Uterus (tissue), 2 donors: ENCODE measurements at regions not wholly inside any gene's neighbourhood (a gene's known extent, or its start where the extent isn't known, plus 50 kb on each side); places are given as distances from the start of the nearest gene placed in this dataset.

Source experiments
- POLR2A ChIP-seq, 2 donors: fragments of 450-650 bp; IDR thresholded peaks; one replicate each; pipeline ENCODE4 v1.6.1; 2016; ENCODE audit warnings: antibody characterized with exemption in 2 of 2, mild to moderate bottlenecking in 1 of 2, moderate library complexity in 1 of 2
- TF ChIP-seq, protein P1 (sequence below), 4 experiments: fragments of 200-600 bp in 2 of 4; fragments of 450-650 bp in 2 of 4; sonication (generic) in 2 of 4; IDR thresholded peaks; one replicate each; pipeline ENCODE4 v1.5.1; 2016 to 2019; ENCODE audit warnings: antibody characterized with exemption in 4 of 4, mild to moderate bottlenecking in 2 of 4, moderate library complexity in 1 of 4

DNA sequence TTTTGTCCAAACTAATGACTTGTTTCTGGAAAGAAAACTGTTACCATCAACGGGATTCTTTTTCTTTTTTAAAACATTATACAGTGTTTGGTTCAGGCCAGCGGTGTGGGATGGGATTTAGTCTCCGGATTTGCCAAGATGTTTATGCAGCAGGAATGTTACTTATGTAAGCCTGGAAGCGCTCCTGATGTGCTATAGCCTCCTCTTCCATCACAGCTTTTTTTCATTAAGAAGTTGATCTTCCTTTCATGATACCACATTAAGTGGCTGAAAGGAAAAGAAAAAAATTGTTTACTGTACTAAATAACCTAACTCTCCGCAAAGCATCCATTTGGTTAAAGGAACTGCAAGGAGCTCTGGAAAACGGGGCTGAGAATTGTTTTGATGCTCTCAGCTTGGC is 120.5 kb upstream of the ALDH1A3 start:
- TF ChIP-seq, protein P1, sequence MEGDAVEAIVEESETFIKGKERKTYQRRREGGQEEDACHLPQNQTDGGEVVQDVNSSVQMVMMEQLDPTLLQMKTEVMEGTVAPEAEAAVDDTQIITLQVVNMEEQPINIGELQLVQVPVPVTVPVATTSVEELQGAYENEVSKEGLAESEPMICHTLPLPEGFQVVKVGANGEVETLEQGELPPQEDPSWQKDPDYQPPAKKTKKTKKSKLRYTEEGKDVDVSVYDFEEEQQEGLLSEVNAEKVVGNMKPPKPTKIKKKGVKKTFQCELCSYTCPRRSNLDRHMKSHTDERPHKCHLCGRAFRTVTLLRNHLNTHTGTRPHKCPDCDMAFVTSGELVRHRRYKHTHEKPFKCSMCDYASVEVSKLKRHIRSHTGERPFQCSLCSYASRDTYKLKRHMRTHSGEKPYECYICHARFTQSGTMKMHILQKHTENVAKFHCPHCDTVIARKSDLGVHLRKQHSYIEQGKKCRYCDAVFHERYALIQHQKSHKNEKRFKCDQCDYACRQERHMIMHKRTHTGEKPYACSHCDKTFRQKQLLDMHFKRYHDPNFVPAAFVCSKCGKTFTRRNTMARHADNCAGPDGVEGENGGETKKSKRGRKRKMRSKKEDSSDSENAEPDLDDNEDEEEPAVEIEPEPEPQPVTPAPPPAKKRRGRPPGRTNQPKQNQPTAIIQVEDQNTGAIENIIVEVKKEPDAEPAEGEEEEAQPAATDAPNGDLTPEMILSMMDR (IDR thresholded peaks at IDR 0.05), result no peak
- TF ChIP-seq POLR2A (IDR thresholded peaks at IDR 0.05), result no peak
